HG02885 (cell line): ENCODE measurements at regions not wholly inside any gene's neighbourhood (a gene's known extent, or its start where the extent isn't known, plus 50 kb on each side); places are given as distances from the start of the nearest gene placed in this dataset.

Experiments used
- ATAC-seq: cut with Tn5 transposase; IDR thresholded peaks from one replicate; pipeline ENCODE4 v1.9.1; 2021; ENCODE audit warnings: mild to moderate bottlenecking; ENCODE audit not compliant: unreplicated experiment, poor library complexity

- no peak for ATAC-seq
These were observed 608.9 kb upstream of the ID2 start for GRCh38 chr2:8072907-8073306.

- no peak for ATAC-seq
These were observed 607.9 kb upstream of the ID2 start for GRCh38 chr2:8073916-8074315.

- no peak for ATAC-seq
These were observed 605.2 kb upstream of the ID2 start for GRCh38 chr2:8076448-8077342.

DNA sequence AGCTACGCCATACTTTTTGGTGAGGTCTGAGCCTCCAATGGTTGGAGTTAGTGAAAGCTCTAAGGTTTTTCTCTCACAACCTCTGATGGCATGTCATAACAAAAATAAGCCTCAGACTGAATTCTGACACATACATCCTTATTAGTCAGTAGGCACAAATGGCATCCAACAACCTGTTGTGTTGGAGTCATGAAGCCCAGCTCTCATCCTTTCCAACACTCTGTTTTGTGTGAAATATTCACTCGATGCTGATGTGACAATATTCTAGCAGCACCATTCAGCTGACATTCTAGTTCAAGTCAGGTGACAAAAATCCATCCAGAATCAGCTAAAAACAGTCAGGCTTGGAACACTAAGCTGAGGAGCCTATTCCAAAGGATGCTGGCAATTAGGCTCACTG lies 603.2 kb upstream of the ID2 start:
- no peak for ATAC-seq

- no peak for ATAC-seq
These were observed 601.8 kb upstream of the ID2 start for GRCh38 chr2:8080063-8080462.

- no peak for ATAC-seq
These were observed 600.7 kb upstream of the ID2 start for GRCh38 chr2:8081130-8081529.

DNA sequence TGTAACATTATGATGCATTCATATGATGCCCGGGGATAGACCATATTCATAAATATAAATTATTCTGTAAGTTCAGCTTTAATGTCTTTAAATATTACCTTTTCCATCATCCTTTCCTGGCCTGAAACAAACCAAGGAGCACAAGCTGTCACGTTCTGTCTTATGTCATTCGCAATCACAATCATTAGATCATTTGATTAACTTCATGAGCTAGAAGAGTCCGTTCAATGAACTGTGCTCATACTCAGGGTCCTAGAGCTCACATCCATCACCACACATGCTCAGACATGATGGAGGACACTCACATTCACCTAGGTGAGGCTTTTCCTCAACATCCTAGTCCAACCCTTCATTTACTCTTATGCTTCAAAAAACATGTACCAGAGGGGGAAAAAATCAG lies 599.0 kb upstream of the ID2 start:
- no peak for ATAC-seq

DNA sequence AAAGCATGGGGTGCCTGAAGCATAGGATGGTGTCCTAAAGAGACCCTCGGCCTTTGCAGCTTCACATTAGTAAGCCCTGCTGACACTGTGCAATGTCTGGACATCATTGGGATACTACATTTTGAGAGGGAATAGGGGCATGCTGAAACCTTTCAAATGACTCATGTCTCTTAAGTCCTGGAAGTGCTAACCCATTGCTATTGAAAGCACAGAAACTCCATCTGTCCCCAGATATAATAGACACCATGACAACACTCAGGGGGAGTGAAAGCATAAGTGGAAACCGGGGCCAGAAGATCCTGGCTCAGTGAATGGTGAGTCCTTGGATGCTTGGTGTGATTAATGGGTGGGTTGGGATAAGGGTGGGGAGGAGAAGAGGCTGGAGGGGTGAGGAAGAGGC lies 595.5 kb upstream of the ID2 start:
- no peak for ATAC-seq

DNA sequence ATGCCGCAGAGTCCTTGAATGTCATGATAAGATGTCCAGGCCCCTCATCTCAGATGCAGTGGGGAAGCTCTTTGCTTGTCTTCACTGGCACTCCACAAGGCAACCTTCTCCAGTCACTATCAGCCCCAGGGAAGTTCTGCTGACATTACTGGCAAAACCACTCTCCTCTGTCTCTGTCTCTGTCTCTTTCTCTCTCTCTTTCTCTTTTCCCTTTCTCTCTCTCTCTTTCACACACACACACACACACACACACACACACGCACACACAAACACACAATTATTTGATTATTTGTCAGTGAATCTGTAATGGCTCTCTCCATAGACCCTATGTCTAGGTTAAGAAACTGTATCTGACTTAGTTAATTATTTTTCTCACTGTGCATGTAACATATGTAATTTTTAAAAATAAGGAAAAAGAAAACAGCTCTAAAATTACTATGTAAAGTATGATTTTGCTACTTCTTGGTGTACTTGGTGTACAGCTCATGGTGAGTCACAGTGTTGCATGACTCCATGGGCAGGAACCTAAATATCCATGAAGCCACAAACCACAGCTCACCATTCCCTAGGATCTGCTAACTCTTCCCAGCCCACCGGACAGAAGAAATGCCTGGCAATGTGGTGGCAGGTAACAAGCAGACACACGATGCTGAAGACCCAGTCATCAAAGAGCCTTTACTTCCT lies 594.9 kb upstream of the ID2 start:
- ATAC-seq = no peak

GRCh38 chr2:8087480-8087840 lies 594.4 kb upstream of the ID2 start:
- no peak for ATAC-seq

DNA sequence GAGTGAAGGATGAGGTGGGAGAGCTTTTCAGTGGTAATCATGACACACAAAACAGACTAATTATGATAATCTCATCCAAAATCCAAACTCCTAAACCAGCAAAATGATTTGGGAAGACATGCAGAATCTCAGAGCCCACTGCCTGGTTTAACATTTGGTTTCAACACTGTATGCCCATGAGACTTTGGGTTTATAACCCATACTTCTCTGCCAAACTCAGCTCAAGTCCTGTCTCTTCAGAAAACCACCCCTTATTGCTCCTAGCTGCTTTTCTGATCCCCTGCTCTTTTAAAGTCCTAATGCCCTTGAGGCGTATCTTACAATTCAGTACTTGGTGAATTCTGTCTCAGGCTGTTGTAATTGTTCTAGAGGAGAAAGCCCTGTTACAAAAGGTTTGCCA lies 593.0 kb upstream of the ID2 start:
- ATAC-seq = no peak

DNA sequence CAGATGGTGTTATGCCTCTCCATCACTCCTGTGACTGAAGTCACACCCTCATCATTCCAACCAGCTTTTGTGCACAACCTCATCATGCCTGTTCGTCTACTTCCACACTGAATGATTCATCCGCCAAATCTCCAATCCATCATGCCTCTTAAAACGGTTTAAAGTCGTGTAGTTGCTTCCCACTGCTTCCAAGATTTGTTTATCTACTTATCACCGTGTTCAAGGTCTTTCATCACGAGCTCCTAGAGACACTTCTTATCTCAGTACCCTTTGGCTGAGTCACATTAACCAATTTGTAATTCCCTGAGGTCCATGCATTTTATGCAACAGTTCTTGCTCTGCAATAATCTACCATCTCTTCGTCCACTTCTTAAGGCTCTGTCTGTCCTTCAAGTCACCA lies 592.3 kb upstream of the ID2 start:
- no peak for ATAC-seq

DNA sequence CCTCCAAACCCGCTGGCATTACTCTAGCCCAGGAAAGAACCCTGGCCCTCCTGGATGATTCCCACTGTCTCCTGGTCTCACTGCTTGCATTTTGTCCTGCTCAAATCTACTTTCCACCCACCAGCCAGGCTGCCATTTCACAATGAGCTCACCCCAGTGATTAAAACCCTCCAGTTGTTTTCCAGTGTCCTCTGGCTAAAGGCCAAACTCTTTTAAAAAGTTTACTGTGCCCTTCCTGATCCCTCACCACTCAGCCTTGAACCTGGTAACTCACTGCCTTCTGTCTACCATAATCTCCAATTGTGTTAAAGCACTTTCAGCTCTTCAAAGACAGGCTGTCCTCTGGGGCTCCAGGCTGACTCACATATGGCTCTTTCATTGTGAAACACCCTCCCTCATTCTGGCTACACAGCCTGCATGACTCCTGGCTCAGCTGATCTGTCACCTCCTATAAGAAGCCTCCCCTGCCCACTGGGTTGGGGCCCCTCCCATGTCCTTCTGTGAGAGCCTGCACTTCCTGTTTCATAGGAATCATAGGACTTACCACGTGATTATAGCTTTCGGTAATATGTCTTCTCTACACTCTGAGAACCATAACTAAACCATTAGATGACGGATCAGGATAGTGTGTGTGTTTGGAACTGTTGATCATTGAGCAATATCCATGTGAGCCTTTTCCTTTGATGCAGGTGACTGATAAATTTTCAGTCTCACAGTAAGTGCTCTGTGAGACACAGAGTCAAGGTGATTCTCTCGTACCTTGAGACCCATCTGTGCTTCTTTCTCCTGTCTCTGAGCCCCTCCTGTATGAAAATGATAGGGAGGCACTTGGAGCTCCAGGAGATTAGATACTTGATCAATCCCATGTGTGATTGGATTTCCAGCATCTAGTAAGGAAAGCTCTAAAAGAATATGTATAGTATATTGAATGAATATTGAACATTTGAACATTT lies 590.8 kb upstream of the ID2 start:
- ATAC-seq = peak; percentile 84

DNA sequence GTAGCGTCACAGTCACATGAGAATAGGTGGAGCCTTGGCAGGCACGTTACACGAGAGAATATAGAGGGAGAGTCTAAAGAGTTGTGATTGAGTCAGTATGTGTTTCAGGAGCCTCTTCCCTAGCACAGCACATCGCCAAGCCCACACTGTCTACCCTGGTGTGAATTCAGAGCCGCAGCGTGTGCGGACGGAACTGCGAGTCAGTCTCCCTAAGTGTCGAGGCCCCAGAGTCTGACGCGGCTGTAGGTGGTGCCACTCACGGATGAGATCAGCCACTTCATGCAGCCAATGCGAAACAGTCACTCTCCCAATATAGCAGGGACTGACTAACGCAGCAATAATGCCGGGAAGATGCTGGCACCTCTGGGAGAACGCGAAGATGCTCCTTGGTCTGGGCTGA lies 587.3 kb upstream of the ID2 start:
- no peak for ATAC-seq

DNA sequence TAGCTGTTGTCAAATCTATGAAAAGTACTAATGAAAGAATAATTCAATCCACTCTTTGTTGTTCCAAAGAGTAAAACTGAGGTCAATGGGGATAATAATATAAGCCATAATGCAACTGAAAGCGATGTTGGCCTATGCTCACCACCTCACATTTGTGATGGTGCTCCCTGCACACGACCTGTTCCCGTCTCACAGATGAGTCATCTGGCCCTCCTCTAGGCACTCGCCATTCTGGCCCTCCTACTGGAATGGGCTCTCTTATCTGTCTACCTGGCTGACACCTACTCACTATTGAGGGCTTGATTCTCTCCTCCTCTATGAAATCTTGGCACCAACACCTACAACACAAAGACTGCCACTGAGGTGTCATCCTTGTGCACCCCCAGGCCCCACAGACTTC lies 585.9 kb upstream of the ID2 start:
- no peak for ATAC-seq

DNA sequence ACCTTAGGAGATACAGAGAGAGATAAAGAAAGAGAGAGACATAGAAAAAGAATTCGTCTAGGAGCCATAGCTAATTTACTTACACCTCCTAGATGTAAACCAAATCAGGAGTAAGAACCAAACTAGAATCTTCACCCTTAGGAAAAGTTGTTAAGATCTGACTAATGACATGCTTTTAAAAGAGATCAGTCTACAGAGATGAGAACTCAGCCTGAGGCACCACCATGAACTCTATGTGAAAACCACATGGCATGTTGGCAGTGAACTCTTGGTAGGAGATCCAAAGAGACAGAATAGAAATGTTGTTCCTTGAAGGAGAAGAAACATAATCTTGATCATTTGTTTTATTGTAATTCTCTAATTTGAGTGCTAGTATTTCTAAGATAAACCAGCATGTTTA lies 585.4 kb upstream of the ID2 start:
- ATAC-seq = no peak

GRCh38 chr2:8098476-8099266 lies 583.2 kb upstream of the ID2 start:
- ATAC-seq = no peak

DNA sequence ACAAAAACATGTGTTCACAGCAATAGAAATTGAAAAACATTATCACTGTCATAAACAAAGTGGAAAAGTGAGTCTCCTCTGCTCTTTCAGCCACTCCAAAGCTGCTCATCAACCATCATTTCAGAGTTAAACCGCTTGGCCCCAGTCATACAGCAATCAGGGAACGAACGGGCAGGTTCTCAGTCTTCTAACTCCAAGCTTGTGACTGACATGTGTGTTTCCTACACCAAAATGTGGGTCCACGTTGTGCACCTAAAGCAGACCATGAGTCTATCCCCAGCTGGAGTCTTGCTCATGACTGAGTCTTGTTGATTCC lies 582.6 kb upstream of the ID2 start:
- ATAC-seq = no peak

DNA sequence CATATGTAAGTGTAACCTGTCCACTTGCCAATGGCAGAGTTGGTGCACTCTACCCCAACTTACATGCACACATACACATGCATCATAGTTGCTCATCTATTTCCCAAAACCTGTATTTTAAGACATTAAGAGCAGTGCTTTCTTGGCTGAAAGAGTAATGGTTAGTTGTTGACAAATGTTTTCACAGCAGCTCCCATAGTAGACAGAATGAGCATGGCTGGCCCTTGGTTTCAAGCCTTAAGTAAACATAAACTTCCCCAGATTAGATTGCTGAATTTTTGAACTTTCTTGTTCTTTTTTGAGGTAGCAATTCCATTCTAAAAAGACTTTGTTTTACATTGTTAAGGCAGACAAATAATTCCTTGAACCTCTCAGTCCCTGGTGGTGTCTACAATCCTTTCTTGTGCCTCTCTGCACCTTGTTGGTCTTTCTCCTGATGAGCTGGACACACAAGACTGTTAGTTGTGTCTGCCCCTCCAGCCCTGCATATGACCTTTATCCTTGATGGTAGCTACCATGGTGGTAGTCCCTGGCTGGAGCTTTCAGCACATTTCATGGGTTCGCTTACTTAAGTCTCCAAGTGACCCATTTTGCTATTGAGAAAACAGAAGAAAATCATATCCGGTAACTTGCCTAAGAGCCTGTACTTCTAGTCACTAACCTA lies 580.1 kb upstream of the ID2 start:
- ATAC-seq = no peak

- ATAC-seq = no peak
These were observed 579.4 kb upstream of the ID2 start for GRCh38 chr2:8102470-8102869.
